Loucy (cell line): ENCODE measurements at regions not wholly inside any gene's neighbourhood (a gene's known extent, or its start where the extent isn't known, plus 50 kb on each side); places are given as distances from the start of the nearest gene placed in this dataset.

Source experiments
- EZH2phosphoT487 ChIP-seq: fragments of 200-600 bp; IDR thresholded peaks from 2 replicates; pipeline ENCODE4 v1.6.1; 2018; ENCODE audit warnings: antibody characterized with exemption, mild to moderate bottlenecking, moderate library complexity, borderline replicate concordance
- TF ChIP-seq, protein P1 (sequence below): fragments of 200-600 bp; sonication (generic); conservative IDR thresholded peaks from 2 replicates; pipeline ENCODE4 v1.5.1; 2014; ENCODE audit warnings: mild to moderate bottlenecking, antibody characterized with exemption, low read length

DNA sequence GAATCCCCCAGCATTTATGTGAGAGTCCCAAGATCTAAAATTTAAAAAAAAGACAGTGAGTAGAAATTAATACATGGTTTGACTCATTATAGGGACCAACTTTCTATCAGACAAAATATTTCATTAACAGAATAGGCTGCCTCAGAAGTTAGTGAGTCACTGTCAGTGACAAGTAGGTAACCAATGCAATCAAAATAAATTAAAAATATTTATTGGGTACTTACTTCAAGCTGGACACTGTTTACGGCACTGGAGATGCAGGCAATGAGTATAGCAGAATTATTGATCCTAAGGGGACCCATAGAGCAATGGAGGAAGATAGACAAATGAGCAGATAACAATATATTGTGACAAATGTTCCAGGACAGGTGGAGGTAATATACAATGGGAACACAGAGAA, 135.6 kb upstream of the BCL6 start:
- TF ChIP-seq, protein P1, sequence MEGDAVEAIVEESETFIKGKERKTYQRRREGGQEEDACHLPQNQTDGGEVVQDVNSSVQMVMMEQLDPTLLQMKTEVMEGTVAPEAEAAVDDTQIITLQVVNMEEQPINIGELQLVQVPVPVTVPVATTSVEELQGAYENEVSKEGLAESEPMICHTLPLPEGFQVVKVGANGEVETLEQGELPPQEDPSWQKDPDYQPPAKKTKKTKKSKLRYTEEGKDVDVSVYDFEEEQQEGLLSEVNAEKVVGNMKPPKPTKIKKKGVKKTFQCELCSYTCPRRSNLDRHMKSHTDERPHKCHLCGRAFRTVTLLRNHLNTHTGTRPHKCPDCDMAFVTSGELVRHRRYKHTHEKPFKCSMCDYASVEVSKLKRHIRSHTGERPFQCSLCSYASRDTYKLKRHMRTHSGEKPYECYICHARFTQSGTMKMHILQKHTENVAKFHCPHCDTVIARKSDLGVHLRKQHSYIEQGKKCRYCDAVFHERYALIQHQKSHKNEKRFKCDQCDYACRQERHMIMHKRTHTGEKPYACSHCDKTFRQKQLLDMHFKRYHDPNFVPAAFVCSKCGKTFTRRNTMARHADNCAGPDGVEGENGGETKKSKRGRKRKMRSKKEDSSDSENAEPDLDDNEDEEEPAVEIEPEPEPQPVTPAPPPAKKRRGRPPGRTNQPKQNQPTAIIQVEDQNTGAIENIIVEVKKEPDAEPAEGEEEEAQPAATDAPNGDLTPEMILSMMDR: no peak
- TF ChIP-seq EZH2phosphoT487: no peak
